Tongue (tissue), 1 donor: ENCODE measurements at regions not wholly inside any gene's neighbourhood (a gene's known extent, or its start where the extent isn't known, plus 50 kb on each side); places are given as distances from the start of the nearest gene placed in this dataset.
"Not testable (repeated sequence)": the region's sequence is repeated elsewhere in the genome, so short reads cannot be mapped to it uniquely, and the experiment has no call there.

Experiments used
- DNase-seq: peaks from one replicate; pipeline ENCODE4 v3.0.0-alpha.2; 2015

- DNase-seq, result no peak
These were observed 83.2 kb downstream of the MANEA start for GRCh38 chr6:95660544-95660943.

GRCh38 chr6:95670011-95670463, 92.7 kb downstream of the MANEA start:
- DNase-seq, result no peak

GRCh38 chr6:95676011-95676628, 98.8 kb downstream of the MANEA start:
- DNase-seq, result no peak

- DNase-seq, result no peak
These were observed 102.6 kb downstream of the MANEA start for GRCh38 chr6:95679981-95680380.

GRCh38 chr6:95681736-95682135, 104.4 kb downstream of the MANEA start:
- DNase-seq, result no peak

GRCh38 chr6:95682476-95682875, 105.1 kb downstream of the MANEA start:
- DNase-seq, result no peak

GRCh38 chr6:95685822-95686221, 108.5 kb downstream of the MANEA start:
- no peak for DNase-seq

GRCh38 chr6:95686272-95686671, 108.9 kb downstream of the MANEA start:
- no peak for DNase-seq

GRCh38 chr6:95686895-95687294, 109.6 kb downstream of the MANEA start:
- peak; percentile 0 for DNase-seq

- DNase-seq, result no peak
These were observed 110.5 kb downstream of the MANEA start for GRCh38 chr6:95687839-95688238.

- no peak for DNase-seq
These were observed 113.0 kb downstream of the MANEA start for GRCh38 chr6:95690328-95690727.

GRCh38 chr6:95693108-95693507, 115.8 kb downstream of the MANEA start:
- peak; percentile 31 for DNase-seq

- no peak for DNase-seq
These were observed 120.9 kb downstream of the MANEA start for GRCh38 chr6:95698271-95698670.

GRCh38 chr6:95723638-95724037, 146.3 kb downstream of the MANEA start:
- DNase-seq, result no peak

GRCh38 chr6:95725344-95725743, 148.0 kb downstream of the MANEA start:
- no peak for DNase-seq

GRCh38 chr6:95740157-95740556, 162.8 kb downstream of the MANEA start:
- DNase-seq, result no peak

- DNase-seq, result no peak
These were observed 163.7 kb downstream of the MANEA start for GRCh38 chr6:95741045-95741444.

- DNase-seq, result no peak
These were observed 165.5 kb downstream of the MANEA start for GRCh38 chr6:95742767-95743289.

- no peak for DNase-seq
These were observed 166.3 kb downstream of the MANEA start for GRCh38 chr6:95743591-95743990.

GRCh38 chr6:95758236-95759069, 181.1 kb downstream of the MANEA start:
- DNase-seq, result not testable (repeated sequence)

GRCh38 chr6:95767897-95768463, 190.6 kb downstream of the MANEA start:
- DNase-seq, result no peak

- DNase-seq, result no peak
These were observed 191.2 kb downstream of the MANEA start for GRCh38 chr6:95768539-95768938.

GRCh38 chr6:95777338-95777737, 200.0 kb downstream of the MANEA start:
- DNase-seq, result no peak
